Left lung (tissue), 4 donors: ENCODE measurements at regions not wholly inside any gene's neighbourhood (a gene's known extent, or its start where the extent isn't known, plus 50 kb on each side); places are given as distances from the start of the nearest gene placed in this dataset.

ENCODE experiments used
- ATAC-seq: fragments of 200-7000 bp; cut with Tn5 transposase; one replicate; pipeline ENCODE4 v1.9.1; 2020; ENCODE audit warnings: moderate library complexity
- DNase-seq, 4 donors: peaks; one replicate each; pipeline ENCODE4 v3.0.0-alpha.2; 2013 to 2020
- H3K27ac ChIP-seq, 2 donors: fragments of 200-600 bp; sonication (generic) in 1 of 2; one replicate each; pipeline versions ENCODE4 v1.5.0 to v1.8.0; 2020 to 2021
- H3K27me3 ChIP-seq, 2 donors: fragments of 200-600 bp; sonication (generic) in 1 of 2; one replicate each; pipeline versions ENCODE4 v1.5.0 to v1.8.0; 2020 to 2021
- H3K36me3 ChIP-seq, 2 donors: fragments of 200-600 bp; sonication (generic) in 1 of 2; one replicate each; pipeline versions ENCODE4 v1.5.0 to v1.8.0; 2020 to 2021
- H3K4me1 ChIP-seq, 2 donors: fragments of 200-600 bp; one replicate each; pipeline ENCODE4 v1.8.0; 2021
- H3K4me3 ChIP-seq, 2 donors: fragments of 200-600 bp; sonication (generic) in 1 of 2; one replicate each; pipeline versions ENCODE4 v1.5.0 to v1.8.0; 2020 to 2021; ENCODE audit warnings: mild to moderate bottlenecking in 1 of 2
- H3K9me3 ChIP-seq, 2 donors: fragments of 200-600 bp; sonication (generic) in 1 of 2; one replicate each; pipeline versions ENCODE4 v1.5.0 to v1.8.0; 2020 to 2021
- CTCF ChIP-seq, 2 donors: fragments of 200-600 bp; sonication (generic) in 1 of 2; IDR thresholded peaks; one replicate each; pipeline versions ENCODE4 v1.5.0 to v1.8.0; 2021; ENCODE audit warnings: antibody characterized with exemption in 2 of 2
- intact Hi-C, 2 donors: fragments of 100-400 bp; cut with DNase I; formaldehyde crosslinking; loops; one replicate each; pipeline versions ENCODE4 v1.11.2 to v1.14.2; 2022
- donor health status: DM: no; HTN: yes; CAD: no.
- donor health status: DM: no; HTN: no; CAD: no.

GRCh38 chr18:43542016-43542415 lies 264.7 kb upstream of the SYT4 start:
- Histone ChIP-seq H3K4me3 (no peak overlapping the region), H3K36me3 (no peaks in the 10 kb centered on the region), H3K4me1 (no peaks in the 10 kb centered on the region), H3K27ac (no peak overlapping the region), H3K27me3 (no peaks in the 10 kb centered on the region), H3K9me3 (no peaks in the 10 kb centered on the region)
- peak in 1 of 4 donors; percentile 45 for DNase-seq
- no peak for ATAC-seq
- intact Hi-C loops = no loop called here
- no peak for TF ChIP-seq CTCF (IDR thresholded peaks at IDR 0.05)

GRCh38 chr18:43543236-43543635 lies 265.9 kb upstream of the SYT4 start:
- H3K27me3 ChIP-seq = no peaks in the 10 kb centered on the region
- TF ChIP-seq CTCF (IDR thresholded peaks at IDR 0.05) = no peak
- no peak overlapping the region for H3K27ac ChIP-seq
- H3K36me3 ChIP-seq = no peaks in the 10 kb centered on the region
- DNase-seq = no peak
- intact Hi-C loops = no loop called here
- H3K9me3 ChIP-seq = no peaks in the 10 kb centered on the region
- ATAC-seq = no peak
- H3K4me3 ChIP-seq = no peak overlapping the region
- H3K4me1 ChIP-seq = no peaks in the 10 kb centered on the region

- Histone ChIP-seq H3K27me3 (no peaks in the 10 kb centered on the region), H3K4me3 (no peak overlapping the region), H3K36me3 (no peaks in the 10 kb centered on the region), H3K4me1 (no peaks in the 10 kb centered on the region), H3K27ac (no peak overlapping the region), H3K9me3 (peaks cover 0 to 2% of the 10 kb centered on the region in 2 donors)
- no peak for DNase-seq
- no peak for ATAC-seq
- intact Hi-C loops = no loop called here
- no peak for TF ChIP-seq CTCF (IDR thresholded peaks at IDR 0.05)
Measured at GRCh38 chr18:43547456-43547855, 270.2 kb upstream of the SYT4 start.

- no peak for TF ChIP-seq CTCF (IDR thresholded peaks at IDR 0.05)
- ATAC-seq (no peak), DNase-seq (peak in 1 of 4 donors; percentile 34)
- H3K4me1 ChIP-seq = no peaks in the 10 kb centered on the region
- H3K27me3 ChIP-seq = no peaks in the 10 kb centered on the region
- no peak overlapping the region for H3K27ac ChIP-seq
- intact Hi-C loops = no loop called here
- no peaks in the 10 kb centered on the region for H3K9me3 ChIP-seq
- H3K4me3 ChIP-seq = no peak overlapping the region
- H3K36me3 ChIP-seq = no peaks in the 10 kb centered on the region
Measured at GRCh38 chr18:43559507-43559906, 282.2 kb upstream of the SYT4 start.

- no peaks in the 10 kb centered on the region for H3K36me3 ChIP-seq
- H3K27ac ChIP-seq = no peak overlapping the region
- DNase-seq (peak in 1 of 4 donors; percentile 32), ATAC-seq (peak; percentile 82)
- peak; percentile 16 to 35 for TF ChIP-seq CTCF (IDR thresholded peaks at IDR 0.05)
- no peaks in the 10 kb centered on the region for H3K4me1 ChIP-seq
- no peak overlapping the region for H3K4me3 ChIP-seq
- intact Hi-C loops = no loop called here
- H3K27me3 ChIP-seq = no peaks in the 10 kb centered on the region
- no peaks in the 10 kb centered on the region for H3K9me3 ChIP-seq
Measured at GRCh38 chr18:43563780-43564179, 286.5 kb upstream of the SYT4 start.
